SK-N-SH (cell line): ENCODE measurements at regions not wholly inside any gene's neighbourhood (a gene's known extent, or its start where the extent isn't known, plus 50 kb on each side); places are given as distances from the start of the nearest gene placed in this dataset.

Source experiments
- CTCF ChIA-PET: fragments of 300-600, 350-600 bp; formaldehyde crosslinking; extraction: SDS; loops from one replicate; lab custom pipeline; 2021; lab: Yijun Ruan, JAX
- POLR2A ChIA-PET: fragments of 350-600 bp; sonication (Branson Sonifier 250); formaldehyde crosslinking; extraction: SDS; loops from one replicate; lab custom pipeline; 2020; ENCODE audit warnings: antibody characterized with exemption, inconsistent platforms; lab: Yijun Ruan, JAX
- DNase-seq: peaks from one replicate; pipeline ENCODE4 v3.0.0; 2012
- H2AFZ ChIP-seq: fragments of 200-600 bp; sonication (generic); 2 replicates; pipeline ENCODE4 v1.8.1; 2016; ENCODE audit warnings: antibody characterized with exemption, mild to moderate bottlenecking, low read depth
- H3F3A ChIP-seq: fragments of 200-600 bp; sonication (generic); replicated peaks from 2 replicates; pipeline ENCODE3; 2016; ENCODE audit warnings: antibody characterized with exemption, mild to moderate bottlenecking; ENCODE audit not compliant: insufficient read depth
- H3K27ac ChIP-seq, 2 experiments: fragments of 200-500 bp in 1 of 2; fragments of 200-600 bp in 1 of 2; sonication (Bioruptor generic) in 1 of 2; sonication (generic), shearing (Covaris generic) in 1 of 2; 2 replicates each; pipeline versions ENCODE4 v1.5.1 to v1.6.1; 2014 to 2016; ENCODE audit warnings: low read depth in 2 of 2, inconsistent platforms in 1 of 2, low read length in 1 of 2, mild to moderate bottlenecking in 1 of 2, mixed read lengths in 1 of 2
- H3K27me3 ChIP-seq: fragments of 200-600 bp; sonication (generic), shearing (Covaris generic); 2 replicates; pipeline ENCODE4 v1.6.1; 2016; ENCODE audit warnings: mixed run types; ENCODE audit not compliant: insufficient read depth
- H3K36me3 ChIP-seq, 2 experiments: fragments of 200-500 bp in 1 of 2; fragments of 200-600 bp in 1 of 2; sonication (Bioruptor generic) in 1 of 2; sonication (generic) in 1 of 2; replicated peaks in 1 of 2; 2 replicates each; pipeline versions ENCODE3 to v1.5.1; 2014 to 2016; ENCODE audit warnings: low read length in 1 of 2, mild to moderate bottlenecking in 1 of 2; ENCODE audit not compliant: insufficient read depth in 2 of 2, control insufficient read depth in 1 of 2
- H3K4me1 ChIP-seq, 2 experiments: fragments of 200-500 bp in 1 of 2; fragments of 200-600 bp in 1 of 2; sonication (Bioruptor generic) in 1 of 2; sonication (generic), shearing (Covaris generic) in 1 of 2; 2 replicates each; pipeline versions ENCODE4 v1.5.1 to v1.6.1; 2014 to 2016; ENCODE audit warnings: low read depth in 1 of 2, low read length in 1 of 2, mixed run types in 1 of 2; ENCODE audit not compliant: insufficient read depth in 2 of 2, control insufficient read depth in 1 of 2
- H3K4me2 ChIP-seq: fragments of 200-600 bp; sonication (generic), shearing (Covaris generic); 2 replicates; pipeline ENCODE4 v1.6.1; 2017; ENCODE audit warnings: mixed run types
- H3K4me3 ChIP-seq, 2 experiments: fragments of 200-500 bp in 1 of 2; fragments of 200-600 bp in 1 of 2; sonication (Bioruptor generic) in 1 of 2; sonication (generic), shearing (Covaris generic) in 1 of 2; 2 replicates each; pipeline versions ENCODE4 v1.5.1 to v1.8.1; 2014 to 2016; ENCODE audit warnings: low read depth in 2 of 2, inconsistent platforms in 1 of 2, low read length in 1 of 2, mild to moderate bottlenecking in 1 of 2, mixed read lengths in 1 of 2, moderate library complexity in 1 of 2
- H3K79me2 ChIP-seq: fragments of 200-600 bp; sonication (generic); 2 replicates; pipeline ENCODE4 v1.8.1; 2017; ENCODE audit warnings: mild to moderate bottlenecking; ENCODE audit not compliant: insufficient read depth
- H3K9ac ChIP-seq: fragments of 200-600 bp; sonication (generic); 2 replicates; pipeline ENCODE4 v1.6.1; 2017; ENCODE audit warnings: mixed run types
- H3K9me2 ChIP-seq: fragments of 200-600 bp; sonication (generic); 2 replicates; pipeline ENCODE4 v1.6.1; 2017; ENCODE audit warnings: mixed run types
- H3K9me3 ChIP-seq: fragments of 200-600 bp; sonication (generic); 2 replicates; pipeline ENCODE4 v1.6.1; 2017; ENCODE audit warnings: mixed run types, mild to moderate bottlenecking, moderate library complexity
- H4K20me1 ChIP-seq: fragments of 200-600 bp; sonication (generic); 2 replicates; pipeline ENCODE4 v1.6.1; 2017; ENCODE audit warnings: mild to moderate bottlenecking, mixed run types; ENCODE audit not compliant: insufficient read depth
- ELF1 ChIP-seq: IDR thresholded peaks from 2 replicates; pipeline ENCODE4 v1.4.0; 2012
- EZH2phosphoT487 ChIP-seq: fragments of 200-600 bp; sonication (generic); IDR thresholded peaks from 2 replicates; pipeline ENCODE4 v1.6.1; 2017; ENCODE audit warnings: low read depth, mixed run types, mild to moderate bottlenecking, antibody characterized with exemption, moderate library complexity, borderline replicate concordance
- FOXM1 ChIP-seq: IDR thresholded peaks from 2 replicates; pipeline ENCODE4 v1.4.0; 2012; ENCODE audit warnings: low read depth, mild to moderate bottlenecking
- GABPA ChIP-seq: IDR thresholded peaks from 2 replicates; pipeline ENCODE4 v1.4.0; 2012; ENCODE audit warnings: low read depth, mild to moderate bottlenecking
- GATA2 ChIP-seq: sonication (generic); formaldehyde crosslinking; IDR thresholded peaks from 2 replicates; pipeline ENCODE4 v1.5.0; 2020; ENCODE audit warnings: mild to moderate bottlenecking, missing genetic modification reagents
- MAX ChIP-seq: IDR thresholded peaks from 2 replicates; pipeline ENCODE4 v1.4.0; 2012; ENCODE audit warnings: low read depth
- MEF2A ChIP-seq: IDR thresholded peaks from 2 replicates; pipeline ENCODE4 v1.4.0; 2012; ENCODE audit warnings: low read depth, borderline replicate concordance
- NRF1 ChIP-seq: IDR thresholded peaks from 2 replicates; pipeline ENCODE4 v1.6.1; 2012; ENCODE audit warnings: low read depth, mild to moderate bottlenecking, low read length
- PBX3 ChIP-seq: IDR thresholded peaks from 2 replicates; pipeline ENCODE4; 2012
- POLR2AphosphoS5 ChIP-seq: IDR thresholded peaks from 2 replicates; pipeline ENCODE4 v1.6.1; 2012; ENCODE audit warnings: low read depth, low read length
- TAF1 ChIP-seq: IDR thresholded peaks from 2 replicates; pipeline ENCODE4 v1.6.1; 2012; ENCODE audit warnings: low read depth, mild to moderate bottlenecking, low read length, moderate library complexity, borderline replicate concordance
- TCF12 ChIP-seq: IDR thresholded peaks from 2 replicates; pipeline ENCODE4 v1.4.0; 2012
- TEAD4 ChIP-seq: IDR thresholded peaks from 2 replicates; pipeline ENCODE4 v1.4.0; 2012; ENCODE audit warnings: mild to moderate bottlenecking, borderline replicate concordance; ENCODE audit not compliant: insufficient read depth
- WGBS: methylation state at CpG from one replicate; pipeline ENCODE4 v1.1.6; 2017; ENCODE audit warnings: low lambda C conversion rate; 5-methylcytosine and 5-hydroxymethylcytosine counted together
- TF ChIP-seq, protein P1 (sequence below): IDR thresholded peaks from 2 replicates; pipeline ENCODE4 v1.6.1; 2012; ENCODE audit warnings: mild to moderate bottlenecking, low read depth, low read length, moderate library complexity

- Histone ChIP-seq H3K4me1 (peaks cover 0 to 5% of the 10 kb centered on the region in 2 experiments; a peak in 1 of 4 replicates), H3K9ac (no peak overlapping the region), H3K9me2 (no peaks in the 10 kb centered on the region)
- WGBS, result 24% methylated on average over 3 of the region's 3 CpGs
- no peak for DNase-seq
- TF ChIP-seq PBX3, result no peak
- TF ChIP-seq EZH2phosphoT487, result no peak
- no peak for TF ChIP-seq GATA2 (CRISPR knock-in tag)
- no peak for TF ChIP-seq TCF12
- no peak for TF ChIP-seq TEAD4
- no peak for TF ChIP-seq GABPA
- no peak for TF ChIP-seq TAF1
- no peak for TF ChIP-seq POLR2AphosphoS5
- TF ChIP-seq, protein P1, sequence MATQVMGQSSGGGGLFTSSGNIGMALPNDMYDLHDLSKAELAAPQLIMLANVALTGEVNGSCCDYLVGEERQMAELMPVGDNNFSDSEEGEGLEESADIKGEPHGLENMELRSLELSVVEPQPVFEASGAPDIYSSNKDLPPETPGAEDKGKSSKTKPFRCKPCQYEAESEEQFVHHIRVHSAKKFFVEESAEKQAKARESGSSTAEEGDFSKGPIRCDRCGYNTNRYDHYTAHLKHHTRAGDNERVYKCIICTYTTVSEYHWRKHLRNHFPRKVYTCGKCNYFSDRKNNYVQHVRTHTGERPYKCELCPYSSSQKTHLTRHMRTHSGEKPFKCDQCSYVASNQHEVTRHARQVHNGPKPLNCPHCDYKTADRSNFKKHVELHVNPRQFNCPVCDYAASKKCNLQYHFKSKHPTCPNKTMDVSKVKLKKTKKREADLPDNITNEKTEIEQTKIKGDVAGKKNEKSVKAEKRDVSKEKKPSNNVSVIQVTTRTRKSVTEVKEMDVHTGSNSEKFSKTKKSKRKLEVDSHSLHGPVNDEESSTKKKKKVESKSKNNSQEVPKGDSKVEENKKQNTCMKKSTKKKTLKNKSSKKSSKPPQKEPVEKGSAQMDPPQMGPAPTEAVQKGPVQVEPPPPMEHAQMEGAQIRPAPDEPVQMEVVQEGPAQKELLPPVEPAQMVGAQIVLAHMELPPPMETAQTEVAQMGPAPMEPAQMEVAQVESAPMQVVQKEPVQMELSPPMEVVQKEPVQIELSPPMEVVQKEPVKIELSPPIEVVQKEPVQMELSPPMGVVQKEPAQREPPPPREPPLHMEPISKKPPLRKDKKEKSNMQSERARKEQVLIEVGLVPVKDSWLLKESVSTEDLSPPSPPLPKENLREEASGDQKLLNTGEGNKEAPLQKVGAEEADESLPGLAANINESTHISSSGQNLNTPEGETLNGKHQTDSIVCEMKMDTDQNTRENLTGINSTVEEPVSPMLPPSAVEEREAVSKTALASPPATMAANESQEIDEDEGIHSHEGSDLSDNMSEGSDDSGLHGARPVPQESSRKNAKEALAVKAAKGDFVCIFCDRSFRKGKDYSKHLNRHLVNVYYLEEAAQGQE, result no peak
- TF ChIP-seq, all 33 proteins: peak for 0
- H3K36me3 ChIP-seq, result no peaks in the 10 kb centered on the region
- H3K9me3 ChIP-seq, result no peaks in the 10 kb centered on the region; the same call in 1 of the 2 replicates
- no peaks in the 10 kb centered on the region for H3K27me3 ChIP-seq
- no peak overlapping the region for H2AFZ ChIP-seq
- POLR2A ChIA-PET, result no interaction called here
- no peaks in the 10 kb centered on the region for H3F3A ChIP-seq
- H3K27ac ChIP-seq, result no peak overlapping the region
- H4K20me1 ChIP-seq, result no peaks in the 10 kb centered on the region
- no peaks in the 10 kb centered on the region for H3K79me2 ChIP-seq
- no peak overlapping the region for H3K4me2 ChIP-seq
- CTCF ChIA-PET, result interaction anchor here (1.2 to 2.6 kb wide), 4 partner anchors 13 to 68 kb away, joined by 3 to 7 read pairs (median 5); no protein-coding TSS in a partner anchor
- H3K4me3 ChIP-seq, result no peak overlapping the region
Measured at GRCh38 chr2:15871239-15871783, 69.0 kb upstream of the MYCN start.

DNA sequence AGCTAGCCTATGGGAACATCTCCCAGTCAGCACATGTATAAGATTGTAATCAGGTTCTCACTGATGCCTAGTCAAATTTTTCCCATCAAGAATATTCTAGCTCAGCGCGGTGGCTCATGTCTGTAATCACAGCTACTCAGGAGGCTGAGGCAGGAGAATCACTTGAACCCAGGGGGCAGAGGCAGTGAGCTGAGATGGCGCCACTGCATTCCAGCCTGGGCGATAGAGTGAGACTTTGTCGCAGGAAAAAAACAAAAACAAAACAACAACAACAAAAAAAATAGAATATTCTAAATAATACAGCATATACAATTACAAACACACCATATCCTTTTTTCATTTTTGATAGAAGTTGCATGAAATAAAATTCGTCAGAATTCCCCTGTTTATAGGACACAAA lies 67.5 kb upstream of the MYCN start:
- Histone ChIP-seq H2AFZ (no peak overlapping the region), H3K9me2 (no peaks in the 10 kb centered on the region), H3K4me2 (no peak overlapping the region), H3K9me3 (no peaks in the 10 kb centered on the region; the same call in 1 of the 2 replicates), H3K36me3 (no peaks in the 10 kb centered on the region), H3K27ac (no peak overlapping the region), H4K20me1 (no peaks in the 10 kb centered on the region), H3F3A (no peaks in the 10 kb centered on the region), H3K4me1 (peaks cover 0 to 5% of the 10 kb centered on the region in 2 experiments; a peak in 1 of 4 replicates), H3K4me3 (no peak overlapping the region), H3K27me3 (no peaks in the 10 kb centered on the region), H3K9ac (no peak overlapping the region), H3K79me2 (no peaks in the 10 kb centered on the region)
- DNase-seq, result no peak
- POLR2A ChIA-PET, result no interaction called here
- CTCF ChIA-PET, result interaction anchor here (2.6 kb wide), 1 partner anchor 14 kb away, joined by 7 read pairs; no protein-coding TSS in a partner anchor
- WGBS, result 62% methylated on average over 6 of the region's 6 CpGs
- TF ChIP-seq MEF2A (no peak), ELF1 (no peak), TAF1 (no peak), GATA2 (CRISPR knock-in tag) (no peak), MAX (no peak), NRF1 (no peak), FOXM1 (no peak), TEAD4 (no peak)
- TF ChIP-seq, protein P1, result no peak
